H1 (cell line): ENCODE measurements at regions not wholly inside any gene's neighbourhood (a gene's known extent, or its start where the extent isn't known, plus 50 kb on each side); places are given as distances from the start of the nearest gene placed in this dataset.

Source experiments
- CTCF ChIA-PET: fragments of 300-600 bp; sonication (Branson Sonifier 250); formaldehyde crosslinking; loops from one replicate; lab custom pipeline; 2021; ENCODE audit not compliant: partially characterized antibody; lab: Charles Lee
- POLR2A ChIA-PET: fragments of 300-600 bp; sonication (Branson Sonifier 250); formaldehyde crosslinking; loops from one replicate; lab custom pipeline; 2021; ENCODE audit warnings: inconsistent platforms; ENCODE audit not compliant: partially characterized antibody; lab: Charles Lee
- DNase-seq, 2 experiments: peaks; one replicate each; pipeline versions ENCODE4 v3.0.0 to v3.0.0-alpha.2; 2010 to 2022; ENCODE audit warnings: low spot score in 2 of 2, low read depth in 1 of 2, mixed read lengths in 1 of 2
- FAIRE-seq: peaks from 2 replicates; lab custom pipeline; 2011; peaks lifted over from hg19 to GRCh38; lab: Jason Lieb, UNC
- H2AFZ ChIP-seq: 2 replicates; pipeline ENCODE4 v1.8.1; 2012; ENCODE audit warnings: low read length, inconsistent platforms
- H2AK5ac ChIP-seq: 2 replicates; pipeline ENCODE4 v1.6.1; 2013; ENCODE audit warnings: low read depth, low read length
- H2BK120ac ChIP-seq: replicated peaks from 2 replicates; pipeline ENCODE3; 2013; ENCODE audit warnings: low read depth, low read length, inconsistent platforms
- H2BK12ac ChIP-seq: 2 replicates; pipeline ENCODE4 v1.6.1; 2013; ENCODE audit warnings: low read depth, low read length
- H2BK15ac ChIP-seq: 2 replicates; pipeline ENCODE4 v1.6.1; 2013; ENCODE audit warnings: low read length
- H2BK20ac ChIP-seq: 2 replicates; pipeline ENCODE4 v1.6.1; 2013; ENCODE audit warnings: low read length
- H2BK5ac ChIP-seq: 2 replicates; pipeline ENCODE4 v1.6.1; 2013; ENCODE audit warnings: low read depth, low read length
- H3K14ac ChIP-seq: 2 replicates; pipeline ENCODE4 v1.6.1; 2013; ENCODE audit warnings: inconsistent platforms; ENCODE audit not compliant: insufficient read length
- H3K18ac ChIP-seq: 2 replicates; pipeline ENCODE4 v1.6.1; 2013; ENCODE audit warnings: low read length; ENCODE audit errors: extremely low read depth
- H3K23ac ChIP-seq: 2 replicates; pipeline ENCODE4 v1.6.1; 2013; ENCODE audit warnings: inconsistent platforms; ENCODE audit not compliant: insufficient read length
- H3K23me2 ChIP-seq: 2 replicates; pipeline ENCODE4 v1.6.1; 2013; ENCODE audit warnings: low read depth, low read length
- H3K27ac ChIP-seq: 2 replicates; pipeline ENCODE4 v1.6.1; 2011; ENCODE audit warnings: low read depth, low read length, inconsistent platforms
- H3K27me3 ChIP-seq, 4 experiments: replicated peaks in 1 of 4; 1 replicate in 1 of 4; 2 replicates in 3 of 4; pipeline versions ENCODE4 v1.6.1 to v1.8.1; 2011 to 2013; ENCODE audit warnings: low read length in 3 of 4, mild to moderate bottlenecking in 3 of 4, inconsistent platforms in 2 of 4, mixed read lengths in 2 of 4, moderate library complexity in 1 of 4; ENCODE audit not compliant: control insufficient read depth in 3 of 4, insufficient read depth in 3 of 4; ENCODE audit errors: extremely low read depth in 1 of 4
- H3K36me3 ChIP-seq, 4 experiments: 2 replicates each; pipeline versions ENCODE4 v1.6.1 to v1.8.1; 2011 to 2013; ENCODE audit warnings: mild to moderate bottlenecking in 4 of 4, low read length in 3 of 4, moderate library complexity in 2 of 4, control low read depth in 1 of 4, inconsistent platforms in 1 of 4; ENCODE audit not compliant: insufficient read depth in 4 of 4, control insufficient read depth in 2 of 4
- H3K4ac ChIP-seq: replicated peaks from 2 replicates; pipeline ENCODE3; 2013; ENCODE audit warnings: low read length, low read depth, mixed read lengths, inconsistent platforms; ENCODE audit not compliant: insufficient read length
- H3K4me1 ChIP-seq, 4 experiments: replicated peaks in 1 of 4; 1 replicate in 1 of 4; 2 replicates in 3 of 4; pipeline versions ENCODE4 v1.6.1 to v1.8.1; 2011 to 2013; ENCODE audit warnings: low read length in 3 of 4, inconsistent platforms in 2 of 4, mixed read lengths in 1 of 4; ENCODE audit not compliant: insufficient read depth in 4 of 4, control insufficient read depth in 3 of 4
- H3K4me2 ChIP-seq, 2 experiments: 2 replicates each; pipeline versions ENCODE4 v1.6.1 to v1.8.1; 2011 to 2013; ENCODE audit warnings: low read depth in 2 of 2, low read length in 2 of 2, control low read depth in 1 of 2, inconsistent platforms in 1 of 2, mild to moderate bottlenecking in 1 of 2; ENCODE audit not compliant: insufficient read depth in 1 of 2
- H3K4me3 ChIP-seq, 4 experiments: fragments of 200-600, 300-600 bp in 1 of 4; sonication (generic), shearing (Covaris generic), sonication (Bioruptor Twin) in 1 of 4; 2 replicates each; pipeline versions ENCODE4 v1.5.1 to v1.8.1; 2011 to 2016; ENCODE audit warnings: low read length in 4 of 4, low read depth in 3 of 4, control low read depth in 2 of 4, inconsistent platforms in 2 of 4, mild to moderate bottlenecking in 2 of 4, mixed read lengths in 1 of 4, moderate library complexity in 1 of 4; ENCODE audit not compliant: insufficient read depth in 2 of 4; ENCODE audit errors: extremely low read depth in 1 of 4
- H3K56ac ChIP-seq: replicated peaks from 2 replicates; pipeline ENCODE3; 2013; ENCODE audit warnings: low read depth, mild to moderate bottlenecking, mixed read lengths, low read length, inconsistent platforms; ENCODE audit not compliant: insufficient read length
- H3K79me1 ChIP-seq: 2 replicates; pipeline ENCODE4 v1.6.1; 2013; ENCODE audit warnings: low read depth, low read length, control low read depth
- H3K79me2 ChIP-seq, 2 experiments: 2 replicates each; pipeline versions ENCODE4 v1.6.1 to v1.8.1; 2012 to 2013; ENCODE audit warnings: low read length in 2 of 2, mild to moderate bottlenecking in 2 of 2, inconsistent platforms in 1 of 2; ENCODE audit not compliant: insufficient read depth in 2 of 2, control insufficient read depth in 1 of 2
- H3K9ac ChIP-seq, 4 experiments: replicated peaks in 1 of 4; 1 replicate in 1 of 4; 2 replicates in 3 of 4; pipeline versions ENCODE4 v1.6.1 to v1.8.1; 2011 to 2013; ENCODE audit warnings: low read depth in 3 of 4, low read length in 3 of 4, control low read depth in 2 of 4, mild to moderate bottlenecking in 2 of 4, moderate library complexity in 2 of 4, inconsistent platforms in 1 of 4; ENCODE audit errors: extremely low read depth in 1 of 4
- H3K9me3 ChIP-seq, 2 experiments: 2 replicates each; pipeline versions ENCODE4 v1.6.1 to v1.8.1; 2012 to 2013; ENCODE audit warnings: mild to moderate bottlenecking in 2 of 2, moderate library complexity in 2 of 2, control low read depth in 1 of 2, inconsistent platforms in 1 of 2, low read depth in 1 of 2, low read length in 1 of 2, mixed read lengths in 1 of 2; ENCODE audit not compliant: insufficient read depth in 2 of 2
- H4K20me1 ChIP-seq, 2 experiments: replicated peaks in 1 of 2; 2 replicates each; pipeline versions ENCODE3 to v1.8.1; 2011 to 2013; ENCODE audit warnings: inconsistent platforms in 2 of 2, low read length in 2 of 2, mild to moderate bottlenecking in 1 of 2; ENCODE audit not compliant: insufficient read depth in 2 of 2, control insufficient read depth in 1 of 2
- H4K5ac ChIP-seq: 2 replicates; pipeline ENCODE4 v1.6.1; 2013; ENCODE audit warnings: low read length, low read depth, mixed read lengths, inconsistent platforms; ENCODE audit not compliant: insufficient read length
- H4K8ac ChIP-seq: 2 replicates; pipeline ENCODE4 v1.8.0; 2013; ENCODE audit warnings: mild to moderate bottlenecking, moderate library complexity, low read length, inconsistent platforms; ENCODE audit not compliant: insufficient read depth; ENCODE audit errors: extremely low read depth
- H4K91ac ChIP-seq: replicated peaks from 2 replicates; pipeline ENCODE3; 2013; ENCODE audit warnings: low read length, mixed read lengths, inconsistent platforms; ENCODE audit not compliant: insufficient read length
- BACH1 ChIP-seq: IDR thresholded peaks from 2 replicates; pipeline ENCODE4 v1.6.1; 2012; ENCODE audit warnings: low read length, improper control_type of control experiment
- GTF2F1 ChIP-seq: IDR thresholded peaks from 2 replicates; pipeline ENCODE4 v1.6.1; 2012; ENCODE audit warnings: low read depth, low read length, improper control_type of control experiment, borderline replicate concordance
- HDAC6 ChIP-seq: IDR thresholded peaks from one replicate; pipeline ENCODE4 v1.7.1; 2012; ENCODE audit warnings: low read depth, mild to moderate bottlenecking, inconsistent platforms, low read length, moderate library complexity
- KDM5A ChIP-seq: fragments of 200-600 bp; IDR thresholded peaks from 2 replicates; pipeline ENCODE4 v1.7.1; 2012; ENCODE audit warnings: mild to moderate bottlenecking, low read length, inconsistent platforms, mixed read lengths
- POLR2AphosphoS5 ChIP-seq: IDR thresholded peaks from 2 replicates; pipeline ENCODE4 v1.6.1; 2011; ENCODE audit warnings: low read depth, low read length
- POU5F1 ChIP-seq: IDR thresholded peaks from 2 replicates; pipeline ENCODE4 v1.6.1; 2011; ENCODE audit warnings: low read depth, mild to moderate bottlenecking, low read length, moderate library complexity
- SIN3A ChIP-seq, 2 experiments: IDR thresholded peaks in 1 of 2; conservative IDR thresholded peaks in 1 of 2; 2 replicates each; pipeline ENCODE4 v1.6.1; 2011 to 2012; ENCODE audit warnings: low read length in 2 of 2, improper control_type of control experiment in 1 of 2, low read depth in 1 of 2, mild to moderate bottlenecking in 1 of 2
- SP1 ChIP-seq: IDR thresholded peaks from 2 replicates; pipeline ENCODE4 v1.6.1; 2011; ENCODE audit warnings: low read depth, low read length
- SRF ChIP-seq: IDR thresholded peaks from 2 replicates; pipeline ENCODE4 v1.6.1; 2011; ENCODE audit warnings: mild to moderate bottlenecking, low read depth, low read length, moderate library complexity
- TBP ChIP-seq: IDR thresholded peaks from 2 replicates; pipeline ENCODE4 v1.6.1; 2011; ENCODE audit warnings: low read depth, low read length, improper control_type of control experiment
- TEAD4 ChIP-seq: IDR thresholded peaks from 2 replicates; pipeline ENCODE4 v1.6.1; 2012; ENCODE audit warnings: low read depth, low read length, inconsistent platforms, mixed read lengths
- WGBS, 2 experiments: shearing (Covaris generic) in 1 of 2; methylation state at CpG; one replicate each; pipeline versions ENCODE4 v1.1.6 to v1.1.7; 2013 to 2015; ENCODE audit warnings: low lambda C conversion rate in 2 of 2, mixed read lengths in 2 of 2, inconsistent platforms in 1 of 2, low coverage in 1 of 2, missing lambda C conversion rate in 1 of 2; ENCODE audit not compliant: insufficient replicate concordance in 2 of 2, insufficient coverage in 1 of 2, insufficient read length in 1 of 2; ENCODE audit errors: extremely low coverage in 1 of 2, missing lambda C conversion rate in 1 of 2; 5-methylcytosine and 5-hydroxymethylcytosine counted together
- TF ChIP-seq, protein P1 (sequence below): IDR thresholded peaks from 2 replicates; pipeline ENCODE4 v1.6.1; 2011; ENCODE audit warnings: low read length, improper control_type of control experiment

DNA sequence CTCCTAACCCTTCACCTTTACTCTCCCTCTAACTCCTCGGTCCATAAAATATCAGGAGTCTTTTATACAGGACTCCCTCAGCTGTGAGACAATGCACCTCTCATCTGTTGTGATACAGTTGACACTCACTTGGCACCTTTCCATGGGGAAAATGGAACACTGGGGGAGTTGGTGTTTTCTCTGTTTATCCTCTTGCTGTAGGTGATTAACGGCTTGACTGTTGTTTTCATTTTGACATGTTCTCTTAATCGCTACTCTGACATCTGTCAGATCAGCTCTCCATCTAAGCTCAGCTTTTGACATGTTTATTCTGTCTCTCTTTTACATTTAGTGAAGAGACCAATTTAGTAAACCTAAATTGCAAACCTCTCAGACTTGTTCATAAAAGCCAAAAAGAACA, 604.8 kb downstream of the TRAM1L1 start:
- DNase-seq (no peak), FAIRE-seq (no peak)
- TF ChIP-seq, protein P1, sequence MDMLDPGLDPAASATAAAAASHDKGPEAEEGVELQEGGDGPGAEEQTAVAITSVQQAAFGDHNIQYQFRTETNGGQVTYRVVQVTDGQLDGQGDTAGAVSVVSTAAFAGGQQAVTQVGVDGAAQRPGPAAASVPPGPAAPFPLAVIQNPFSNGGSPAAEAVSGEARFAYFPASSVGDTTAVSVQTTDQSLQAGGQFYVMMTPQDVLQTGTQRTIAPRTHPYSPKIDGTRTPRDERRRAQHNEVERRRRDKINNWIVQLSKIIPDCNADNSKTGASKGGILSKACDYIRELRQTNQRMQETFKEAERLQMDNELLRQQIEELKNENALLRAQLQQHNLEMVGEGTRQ: no peak
- TF ChIP-seq SIN3A (conservative IDR thresholded peaks at IDR 0.05 in 1 of 2, IDR thresholded peaks at IDR 0.05 in 1 of 2; ENCODE audit: low read depth in 1 of 2, low read length in 2 of 2) (no peak), BACH1 (no peak), POLR2AphosphoS5 (no peak), TBP (no peak), SRF (no peak), POU5F1 (no peak), TEAD4 (no peak), KDM5A (no peak), SP1 (no peak), GTF2F1 (no peak), HDAC6 (no peak)
- H2BK15ac ChIP-seq: no peak overlapping the region
- H2AK5ac ChIP-seq: no peak overlapping the region
- no peak overlapping the region for H4K5ac ChIP-seq
- no peak overlapping the region for H2BK12ac ChIP-seq
- no peaks in the 10 kb centered on the region for H3K9me3 ChIP-seq
- no peak overlapping the region for H3K4me3 ChIP-seq
- no peak overlapping the region for H4K8ac ChIP-seq
- H3K14ac ChIP-seq: no peak overlapping the region
- H3K23ac ChIP-seq: no peak overlapping the region
- H2BK20ac ChIP-seq: no peak overlapping the region
- H3K9ac ChIP-seq: no peak overlapping the region
- H3K79me1 ChIP-seq: no peaks in the 10 kb centered on the region
- no peaks in the 10 kb centered on the region for H3K79me2 ChIP-seq
- CTCF ChIA-PET: no interaction called here
- no peaks in the 10 kb centered on the region for H3K27me3 ChIP-seq
- H3K56ac ChIP-seq: no peak overlapping the region
- no peak overlapping the region for H2BK5ac ChIP-seq
- no peak overlapping the region for H2BK120ac ChIP-seq
- H3K18ac ChIP-seq: no peak overlapping the region
- no peaks in the 10 kb centered on the region for H3K4me1 ChIP-seq
- H3K27ac ChIP-seq: no peak overlapping the region
- POLR2A ChIA-PET: no interaction called here
- H3K36me3 ChIP-seq: no peaks in the 10 kb centered on the region
- WGBS, 2 experiments: 96 to 100% methylated on average over 1 to 3 of the region's 3 CpGs
- no peak overlapping the region for H3K4ac ChIP-seq
- no peaks in the 10 kb centered on the region for H3K23me2 ChIP-seq
- no peak overlapping the region for H4K91ac ChIP-seq
- H4K20me1 ChIP-seq: no peaks in the 10 kb centered on the region
- peak overlapping the region; percentile 40; the same call in 1 of the 2 replicates for H2AFZ ChIP-seq
- H3K4me2 ChIP-seq: no peak overlapping the region
